ENCODE measurements at regions not wholly inside any gene's neighbourhood (a gene's known extent, or its start where the extent isn't known, plus 50 kb on each side); places are given as distances from the start of the nearest gene placed in this dataset.

DNA sequence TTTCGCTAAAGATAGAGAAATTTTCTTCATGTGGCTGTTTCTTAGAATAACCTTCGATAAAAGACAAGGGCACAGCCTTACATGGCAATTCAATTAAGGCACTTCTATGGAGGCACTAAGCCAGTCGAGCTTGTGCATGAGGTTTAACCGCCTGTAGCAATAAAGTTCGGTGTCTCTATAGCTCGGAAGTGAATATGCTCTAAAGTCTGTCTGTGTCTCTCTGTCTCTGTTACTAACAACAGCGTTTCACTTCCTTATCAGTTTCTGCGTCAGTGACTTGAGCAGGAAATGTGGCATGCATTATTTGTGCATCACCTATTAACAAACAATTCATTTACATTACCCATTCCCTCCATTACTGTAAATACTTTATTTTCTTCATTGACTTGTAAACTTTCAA is 365.1 kb upstream of the NETO1 start:
- DNase-seq (ENCODE audit: low read depth): no peak

DNA sequence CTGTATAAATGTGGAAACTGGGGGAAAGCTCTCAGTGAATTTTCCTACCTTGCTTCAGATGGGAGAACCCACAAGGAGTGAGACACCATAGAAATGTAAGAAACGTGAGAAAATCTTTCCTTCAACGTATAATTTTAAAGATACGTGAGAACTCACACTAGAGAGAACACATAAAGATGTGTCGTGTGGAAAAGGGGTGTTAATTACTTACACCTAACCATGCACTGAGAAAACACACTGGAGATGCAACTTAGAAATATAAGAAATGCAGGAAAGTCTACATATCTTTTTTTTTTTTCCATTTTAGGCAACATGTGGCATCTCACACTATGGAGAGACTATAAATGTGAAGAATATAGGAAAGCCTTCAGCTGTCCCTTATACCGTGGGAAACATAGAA is 352.9 kb upstream of the NETO1 start:
- DNase-seq (ENCODE audit: low read depth): no peak

DNA sequence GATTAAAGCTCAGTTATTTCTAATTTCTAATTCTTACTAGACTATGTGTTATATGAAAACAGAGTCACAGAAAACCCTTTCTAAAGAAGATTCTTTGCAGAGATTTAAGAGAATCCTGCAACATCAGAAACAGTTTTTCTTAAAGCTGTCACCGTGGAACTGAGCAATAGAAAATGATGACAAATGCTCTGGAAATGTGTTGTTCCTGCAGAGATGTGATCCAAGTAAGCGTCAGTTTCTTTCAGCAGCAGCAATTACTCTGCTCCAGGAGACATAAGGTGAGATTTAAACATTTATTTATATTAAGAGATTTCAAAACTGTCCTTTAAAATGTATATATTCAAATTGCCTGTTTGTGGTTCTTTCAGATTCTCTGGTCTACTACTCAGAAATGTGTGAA is 350.5 kb upstream of the NETO1 start:
- DNase-seq (ENCODE audit: low read depth): no peak

DNA sequence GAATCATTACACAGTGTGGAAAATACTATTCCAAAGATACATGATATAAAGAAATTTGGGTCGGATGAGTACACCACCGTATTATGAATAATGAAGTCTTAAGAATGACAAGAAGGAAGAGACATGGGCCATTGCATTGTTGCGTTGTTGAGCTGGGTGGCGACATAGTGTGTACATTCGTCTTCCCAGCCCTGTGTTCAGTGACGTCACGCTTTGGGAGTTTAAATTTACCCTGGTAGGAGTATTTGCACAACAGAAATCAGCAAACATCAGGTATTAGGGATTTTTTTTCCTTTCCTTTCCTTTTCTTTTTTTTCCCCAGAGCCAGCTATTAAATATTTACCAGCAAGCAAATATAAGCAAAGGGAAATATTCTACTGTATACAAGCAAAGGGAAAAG is 347.2 kb upstream of the NETO1 start:
- no peak for DNase-seq (ENCODE audit: low read depth)

- DNase-seq (ENCODE audit: low read depth): no peak
These were observed 344.7 kb upstream of the NETO1 start for GRCh38 chr18:73212442-73212841.

DNA sequence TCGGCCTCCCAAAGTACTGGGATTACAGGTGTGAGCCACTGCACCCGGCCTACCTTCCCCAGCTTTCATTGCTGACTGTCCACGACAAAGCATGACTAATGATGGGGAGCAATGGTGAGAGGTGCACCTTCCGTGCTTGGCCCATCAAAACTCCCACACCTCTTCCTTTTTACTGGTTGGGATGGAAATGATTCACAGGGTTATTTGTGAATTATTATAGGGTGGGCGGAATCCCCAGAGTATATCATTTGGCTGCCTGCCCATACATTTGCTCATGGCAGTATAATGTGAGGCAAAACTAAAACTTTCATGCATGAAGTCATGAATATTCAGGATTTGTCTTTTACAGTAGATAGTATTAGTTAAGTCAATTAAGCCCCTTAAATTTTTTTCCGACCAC is 334.2 kb upstream of the NETO1 start:
- DNase-seq (ENCODE audit: low read depth): no peak

- no peak for DNase-seq (ENCODE audit: low read depth)
These were observed 331.4 kb upstream of the NETO1 start for GRCh38 chr18:73199151-73199550.

DNA sequence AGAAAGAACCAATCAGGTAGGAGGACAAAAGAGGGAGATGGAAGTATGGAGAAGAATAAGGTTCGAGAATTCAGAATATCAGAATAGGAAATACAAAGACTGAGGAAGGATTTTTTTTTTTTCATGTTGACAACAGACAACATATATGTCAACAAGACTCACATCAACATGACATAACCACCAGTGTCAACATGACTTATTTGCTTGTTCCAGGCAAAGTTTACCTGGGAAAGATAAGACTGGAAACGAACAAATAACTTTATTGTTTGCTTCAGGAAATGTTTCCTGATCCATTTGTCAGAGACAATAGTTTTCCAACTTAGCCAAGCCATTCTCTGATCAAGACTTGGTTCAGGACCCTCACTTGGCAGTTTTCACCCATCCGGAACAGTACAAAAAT is 321.9 kb upstream of the NETO1 start:
- no peak for DNase-seq (ENCODE audit: low read depth)

GRCh38 chr18:73168236-73168635 is 300.4 kb upstream of the NETO1 start:
- DNase-seq (ENCODE audit: low read depth): no peak

DNA sequence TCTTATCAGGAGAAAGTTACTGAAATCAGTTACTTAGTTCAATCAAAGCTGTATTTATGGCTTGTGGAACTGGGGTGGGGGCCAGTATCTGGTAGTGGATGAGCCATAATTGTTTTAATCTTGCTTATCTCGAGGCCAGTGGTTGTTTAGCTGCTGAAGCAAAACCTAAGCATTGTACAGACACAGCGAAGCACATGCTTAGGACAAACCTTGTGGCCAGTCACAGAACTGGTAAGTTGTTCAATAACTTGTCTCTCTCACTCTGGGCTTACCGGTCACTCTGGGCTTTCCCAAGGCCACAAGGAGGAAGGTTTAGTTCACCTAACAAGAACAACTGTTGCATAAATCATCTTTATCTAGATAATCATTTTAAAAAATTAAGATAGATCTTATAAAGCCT is 296.6 kb upstream of the NETO1 start:
- no peak for DNase-seq (ENCODE audit: low read depth)

DNA sequence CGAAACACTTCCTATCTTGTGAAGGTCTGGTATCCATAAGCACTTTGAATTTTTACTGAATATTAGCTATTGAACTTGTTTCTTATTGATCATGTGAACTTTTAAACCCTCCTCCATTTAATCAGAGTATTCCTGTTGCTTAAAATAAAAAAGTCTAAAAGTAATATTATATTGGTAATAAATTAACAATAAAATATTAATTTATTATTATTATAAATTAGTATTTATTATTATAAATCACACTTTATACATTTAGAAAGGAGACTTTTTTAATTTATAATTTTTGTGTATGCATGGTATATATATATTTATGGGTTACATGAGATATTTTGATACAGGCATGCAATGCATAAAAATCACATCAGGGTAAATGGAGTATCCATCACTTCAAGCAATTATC is 295.4 kb upstream of the NETO1 start:
- no peak for DNase-seq (ENCODE audit: low read depth)

- DNase-seq (ENCODE audit: low read depth): no peak
These were observed 288.3 kb upstream of the NETO1 start for GRCh38 chr18:73156117-73156516.

- DNase-seq (ENCODE audit: low read depth): no peak
These were observed 285.5 kb upstream of the NETO1 start for GRCh38 chr18:73153271-73153670.

- no peak for DNase-seq (ENCODE audit: low read depth)
These were observed 283.3 kb upstream of the NETO1 start for GRCh38 chr18:73151086-73151485.

DNA sequence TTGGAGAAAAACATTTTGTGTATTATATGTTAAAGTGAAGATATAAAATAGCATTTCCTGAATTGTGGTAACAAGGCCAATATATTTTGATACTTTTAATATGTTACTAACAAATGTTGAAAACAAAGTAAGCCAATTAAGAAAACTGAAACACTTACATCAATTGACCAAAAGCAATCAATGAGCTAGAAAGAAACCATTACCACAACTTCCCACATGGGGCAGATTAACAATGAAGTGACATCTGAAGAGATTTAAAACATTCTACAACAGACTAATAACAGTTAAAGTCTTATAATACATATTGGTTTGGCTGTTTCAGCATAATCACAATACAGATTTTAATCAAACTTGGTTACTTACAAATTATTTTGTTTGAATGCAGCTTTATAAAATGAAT is 282.4 kb upstream of the NETO1 start:
- DNase-seq (ENCODE audit: low read depth): no peak

DNA sequence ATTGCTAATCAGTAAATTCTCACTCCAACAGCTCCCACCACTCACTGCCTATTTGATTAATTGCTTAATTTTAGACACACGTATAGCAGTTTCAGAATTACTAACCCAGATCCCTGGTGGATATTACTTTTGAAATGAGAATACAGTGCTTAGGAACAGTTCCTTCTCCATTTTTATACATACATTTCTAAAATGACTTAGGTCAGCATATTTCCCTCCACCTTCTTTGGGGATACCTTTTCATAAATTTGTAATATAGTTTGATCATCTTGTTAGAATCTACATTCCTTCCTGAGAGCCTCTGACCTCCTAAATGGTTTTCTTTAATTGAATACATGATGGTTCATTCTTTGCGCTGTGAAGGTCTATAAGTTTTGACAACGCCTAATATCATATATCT is 279.8 kb upstream of the NETO1 start:
- DNase-seq (ENCODE audit: low read depth): no peak

DNA sequence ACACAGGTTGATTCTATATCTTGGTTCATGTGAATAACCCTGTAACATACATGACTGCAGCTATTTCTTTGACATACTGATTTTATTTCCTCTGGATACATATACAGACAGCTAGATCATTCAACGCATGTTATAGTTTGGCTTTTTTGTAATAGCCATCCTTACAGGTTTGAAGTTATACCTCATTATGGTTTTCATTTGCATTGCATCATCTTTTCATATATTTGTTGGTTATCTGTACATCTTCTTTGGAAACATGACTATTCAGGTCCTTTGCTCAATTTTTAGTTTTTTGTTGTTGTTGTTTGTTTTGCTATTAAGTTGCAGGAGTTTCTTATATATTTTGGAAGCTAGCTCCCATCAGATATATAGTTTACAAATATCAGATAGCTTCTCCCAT is 276.2 kb upstream of the NETO1 start:
- no peak for DNase-seq (ENCODE audit: low read depth)

DNA sequence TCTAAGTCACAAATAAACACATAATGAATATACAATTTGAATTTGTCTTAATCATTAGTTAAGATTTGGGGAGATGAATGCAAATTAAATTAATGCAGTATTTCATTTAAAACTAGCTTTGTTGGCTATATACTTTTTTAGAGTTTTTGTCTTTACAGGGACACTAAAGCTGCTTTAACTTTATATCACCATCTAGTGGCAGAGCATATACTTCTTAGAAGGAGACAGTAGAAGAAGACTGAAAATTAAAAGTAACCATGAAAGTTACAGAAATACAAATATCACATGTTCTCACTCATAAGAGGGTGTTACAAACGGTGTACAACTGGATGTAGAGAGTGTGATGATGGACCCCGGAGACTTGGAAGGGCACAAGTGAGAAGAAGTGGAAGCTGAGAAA is 268.3 kb upstream of the NETO1 start:
- no peak for DNase-seq (ENCODE audit: low read depth)

DNA sequence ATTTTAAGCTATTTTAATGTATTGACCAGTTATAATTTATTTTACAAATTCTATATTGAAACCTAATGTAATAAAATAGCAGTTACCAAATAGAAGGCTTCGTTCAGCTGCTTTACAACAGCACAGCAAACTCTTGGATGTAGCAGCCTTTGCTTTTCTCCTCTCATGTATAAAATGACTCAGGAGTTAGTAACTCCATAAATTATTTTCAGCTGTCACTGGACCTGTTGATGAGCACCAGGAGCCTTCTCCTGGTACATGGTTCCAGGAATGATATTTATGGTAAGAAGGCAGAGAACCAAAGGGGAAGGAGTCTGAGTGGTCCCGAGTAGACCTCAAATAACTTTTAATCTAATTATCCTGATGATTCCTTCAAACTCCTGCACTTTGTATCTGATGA is 256.4 kb upstream of the NETO1 start:
- DNase-seq (ENCODE audit: low read depth): no peak

GRCh38 chr18:73121207-73121606 is 253.4 kb upstream of the NETO1 start:
- no peak for DNase-seq (ENCODE audit: low read depth)

DNA sequence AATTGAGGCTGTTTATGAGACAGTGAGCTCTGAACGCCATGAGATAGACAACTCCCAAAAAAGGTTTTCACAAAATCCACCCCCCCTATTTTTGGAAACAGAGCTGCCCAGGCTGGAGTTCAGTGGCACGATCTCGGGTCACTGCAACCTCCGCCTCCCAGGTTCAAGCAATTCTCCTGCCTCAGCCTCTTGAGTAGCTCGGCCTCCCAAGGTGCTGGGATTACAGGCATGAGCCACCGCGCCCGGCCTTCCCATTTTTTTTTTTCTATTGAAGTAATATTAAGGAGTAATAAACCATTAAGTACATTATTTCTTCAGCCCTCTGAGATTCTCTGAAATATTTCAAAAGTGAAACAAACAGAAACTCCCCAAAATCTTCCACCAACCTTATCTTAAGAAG is 252.8 kb upstream of the NETO1 start:
- no peak for DNase-seq (ENCODE audit: low read depth)

GRCh38 chr18:73119574-73119973 is 251.8 kb upstream of the NETO1 start:
- no peak for DNase-seq (ENCODE audit: low read depth)

- DNase-seq (ENCODE audit: low read depth): no peak
These were observed 250.5 kb upstream of the NETO1 start for GRCh38 chr18:73118121-73118816.

DNA sequence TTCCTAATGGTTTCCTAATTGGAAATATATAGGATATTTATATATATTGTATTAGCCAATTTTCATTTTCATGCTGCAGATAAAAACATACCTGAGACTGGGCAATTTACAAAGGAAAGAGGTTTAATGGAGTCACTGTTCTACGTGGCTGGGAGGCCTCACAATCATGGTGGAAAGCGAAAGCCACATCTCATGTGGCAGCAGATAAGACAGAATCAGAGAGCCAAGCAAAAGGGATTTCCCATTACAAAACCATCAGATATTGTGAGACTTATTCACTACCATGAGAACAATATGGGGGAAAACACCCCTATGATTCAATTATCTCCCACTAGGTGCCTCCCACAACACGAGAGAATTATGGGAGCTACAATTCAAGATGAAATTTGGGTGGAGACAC is 242.5 kb upstream of the NETO1 start:
- no peak for DNase-seq (ENCODE audit: low read depth)

DNA sequence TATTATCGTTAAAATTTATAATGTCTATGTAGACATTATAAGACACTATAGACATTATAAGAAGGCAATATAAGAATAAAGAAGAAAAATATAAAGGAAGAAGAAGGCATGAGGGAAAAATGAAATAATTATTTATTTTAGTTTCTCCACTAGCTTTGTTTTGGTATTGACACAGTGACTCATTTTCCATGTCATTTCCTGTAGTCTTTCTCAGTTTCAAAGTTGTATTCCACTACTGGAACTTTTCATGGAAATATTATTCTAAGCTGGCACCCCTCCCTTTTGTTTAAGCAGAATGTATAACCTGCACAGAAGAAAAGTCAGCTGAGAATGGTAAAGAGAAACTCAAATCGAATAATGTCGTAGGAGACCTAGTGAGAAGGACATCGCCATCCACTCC is 234.2 kb upstream of the NETO1 start:
- DNase-seq (ENCODE audit: low read depth): no peak
